ENCODE measurements at regions not wholly inside any gene's neighbourhood (a gene's known extent, or its start where the extent isn't known, plus 50 kb on each side); places are given as distances from the start of the nearest gene placed in this dataset.
A peak's percentile ranks its signal among the peaks of the same experiment; 100 is the strongest.

DNA sequence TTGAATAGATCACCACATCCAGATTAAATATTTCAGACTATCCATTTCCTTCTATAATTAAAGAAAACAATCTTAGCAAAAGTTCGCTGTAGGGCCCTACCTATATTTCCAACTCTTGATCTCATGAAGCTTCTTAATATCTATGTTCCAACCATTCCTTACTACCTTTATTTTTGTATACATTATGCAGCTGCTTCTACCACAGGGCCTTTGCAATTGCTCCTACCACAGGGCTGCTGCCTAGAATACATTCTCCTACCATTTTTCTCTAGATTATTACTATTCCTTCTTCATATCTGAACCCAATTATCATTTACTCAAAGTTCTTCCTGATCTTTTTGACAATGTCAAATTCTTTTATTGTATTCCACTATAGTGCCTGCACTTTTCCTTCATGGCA lies 516.6 kb downstream of the RFPL4B start:
- Histone ChIP-seq H3K27ac (no peak overlapping the region), H3K9me3 (no peaks in the 10 kb centered on the region), H3K36me3 (no peaks in the 10 kb centered on the region), H3K4me1 (no peaks in the 10 kb centered on the region), H3K4me3 (no peak overlapping the region), H3K27me3 (no peaks in the 10 kb centered on the region)
- intact Hi-C loops (cut with DNase I; ENCODE audit: low total_unique reads), result no loop called here
- TF ChIP-seq, protein P1, sequence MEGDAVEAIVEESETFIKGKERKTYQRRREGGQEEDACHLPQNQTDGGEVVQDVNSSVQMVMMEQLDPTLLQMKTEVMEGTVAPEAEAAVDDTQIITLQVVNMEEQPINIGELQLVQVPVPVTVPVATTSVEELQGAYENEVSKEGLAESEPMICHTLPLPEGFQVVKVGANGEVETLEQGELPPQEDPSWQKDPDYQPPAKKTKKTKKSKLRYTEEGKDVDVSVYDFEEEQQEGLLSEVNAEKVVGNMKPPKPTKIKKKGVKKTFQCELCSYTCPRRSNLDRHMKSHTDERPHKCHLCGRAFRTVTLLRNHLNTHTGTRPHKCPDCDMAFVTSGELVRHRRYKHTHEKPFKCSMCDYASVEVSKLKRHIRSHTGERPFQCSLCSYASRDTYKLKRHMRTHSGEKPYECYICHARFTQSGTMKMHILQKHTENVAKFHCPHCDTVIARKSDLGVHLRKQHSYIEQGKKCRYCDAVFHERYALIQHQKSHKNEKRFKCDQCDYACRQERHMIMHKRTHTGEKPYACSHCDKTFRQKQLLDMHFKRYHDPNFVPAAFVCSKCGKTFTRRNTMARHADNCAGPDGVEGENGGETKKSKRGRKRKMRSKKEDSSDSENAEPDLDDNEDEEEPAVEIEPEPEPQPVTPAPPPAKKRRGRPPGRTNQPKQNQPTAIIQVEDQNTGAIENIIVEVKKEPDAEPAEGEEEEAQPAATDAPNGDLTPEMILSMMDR (IDR thresholded peaks at IDR 0.05), result no peak
- no peak for DNase-seq

DNA sequence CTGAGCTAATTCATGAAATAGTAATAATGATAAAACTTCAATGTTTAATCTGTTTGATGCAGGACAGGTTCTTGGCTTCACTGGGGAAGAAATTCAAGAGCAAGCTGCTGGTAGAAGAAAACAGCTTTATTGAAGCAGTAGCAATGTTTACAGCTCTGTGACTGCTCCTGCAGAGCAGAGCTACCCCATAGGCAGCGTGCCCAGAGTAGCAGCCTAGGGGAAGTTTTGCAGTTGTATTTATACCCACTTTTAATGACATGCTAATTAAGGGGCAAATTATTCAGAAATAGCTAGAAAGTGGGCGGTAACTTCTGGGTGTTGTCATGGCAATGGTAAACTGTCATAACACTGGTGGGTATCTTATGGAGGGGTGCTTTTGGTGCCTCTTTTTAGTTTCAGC lies 518.0 kb downstream of the RFPL4B start:
- Histone ChIP-seq H3K4me1 (no peaks in the 10 kb centered on the region), H3K27ac (no peak overlapping the region), H3K4me3 (no peak overlapping the region), H3K9me3 (no peaks in the 10 kb centered on the region), H3K36me3 (no peaks in the 10 kb centered on the region), H3K27me3 (no peaks in the 10 kb centered on the region)
- no peak for DNase-seq
- TF ChIP-seq, protein P1 (IDR thresholded peaks at IDR 0.05), result no peak
- intact Hi-C loops (cut with DNase I; ENCODE audit: low total_unique reads), result no loop called here

DNA sequence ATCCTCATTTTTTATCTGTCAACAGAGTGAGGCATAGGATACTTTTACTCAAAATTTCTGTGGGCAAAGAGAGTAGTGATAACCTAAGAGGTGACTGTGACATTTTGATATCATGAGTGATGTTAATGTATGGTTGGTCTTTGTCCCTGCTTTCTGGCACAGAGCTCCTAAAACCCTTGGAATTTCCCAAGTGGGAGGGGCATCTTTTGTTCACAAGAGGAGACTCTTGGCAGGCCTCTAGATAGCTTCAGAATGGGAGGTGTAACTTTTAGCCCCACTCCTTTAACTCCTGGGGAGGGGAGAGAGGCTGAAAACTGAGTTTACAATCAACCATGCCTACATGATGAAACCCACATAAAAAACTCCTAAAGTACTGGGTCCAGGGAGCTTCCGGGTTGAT lies 527.8 kb downstream of the RFPL4B start:
- Histone ChIP-seq H3K4me3 (no peak overlapping the region), H3K36me3 (no peaks in the 10 kb centered on the region), H3K4me1 (peaks cover 0 to 15% (median 9%) of the 10 kb centered on the region in 4 donors), H3K9me3 (no peaks in the 10 kb centered on the region), H3K27me3 (no peaks in the 10 kb centered on the region), H3K27ac (no peak overlapping the region)
- TF ChIP-seq, protein P1 (IDR thresholded peaks at IDR 0.05), result no peak
- no peak for DNase-seq
- intact Hi-C loops (cut with DNase I; ENCODE audit: low total_unique reads), result no loop called here

DNA sequence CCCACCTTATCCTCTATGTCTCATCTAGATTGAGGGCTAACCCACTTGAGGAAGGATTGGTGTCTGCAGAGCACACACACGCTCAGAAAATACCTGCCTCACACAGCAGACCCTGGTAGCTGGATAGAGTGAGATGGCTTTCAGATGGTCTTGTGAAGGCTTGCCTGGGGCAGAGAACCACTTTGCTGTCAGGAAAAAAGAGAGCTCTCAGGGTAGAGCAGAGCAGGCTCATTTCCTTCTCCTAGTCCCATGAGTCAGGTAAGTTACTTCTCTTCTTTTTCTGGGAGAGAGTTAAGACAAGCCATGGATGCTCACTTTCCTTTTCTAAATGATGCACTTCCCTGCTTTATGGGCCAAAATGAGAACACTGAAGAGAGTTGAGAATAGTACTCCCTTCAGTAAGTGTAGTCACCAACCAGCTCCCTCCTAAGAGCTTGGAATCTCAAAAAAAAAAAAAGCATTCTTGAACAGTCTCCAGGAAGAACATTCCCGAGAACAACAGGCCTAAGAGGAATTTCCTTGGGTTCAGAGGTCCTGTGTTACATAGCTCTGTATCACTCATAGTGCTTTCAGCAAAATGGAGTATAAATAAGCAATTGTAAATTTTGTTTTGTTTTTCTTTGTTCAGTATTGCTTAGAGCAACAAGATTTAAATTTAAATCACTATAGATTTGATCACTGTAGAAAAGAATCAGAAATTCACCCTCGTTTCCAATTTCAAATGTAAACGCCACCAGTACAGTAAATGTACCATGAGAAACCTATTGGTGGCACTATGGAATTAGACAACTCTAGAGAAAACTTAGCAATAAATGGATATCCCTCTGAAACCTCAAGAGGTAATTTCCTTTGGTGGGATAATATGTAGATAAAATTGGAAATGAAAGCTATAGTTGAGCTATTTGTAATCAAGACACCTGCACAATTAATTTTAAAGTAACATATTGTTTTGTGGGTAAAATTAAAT lies 530.3 kb downstream of the RFPL4B start:
- TF ChIP-seq, protein P1 (IDR thresholded peaks at IDR 0.05), result no peak
- H3K27me3 ChIP-seq, result no peaks in the 10 kb centered on the region
- no peaks in the 10 kb centered on the region for H3K36me3 ChIP-seq
- H3K4me1 ChIP-seq, result peaks cover 0 to 20% (median 10%) of the 10 kb centered on the region in 4 donors
- intact Hi-C loops (cut with DNase I; ENCODE audit: low total_unique reads), result no loop called here
- peak overlapping the region; percentile 17 to 34 for H3K27ac ChIP-seq
- H3K4me3 ChIP-seq, result no peak overlapping the region
- no peak for DNase-seq
- H3K9me3 ChIP-seq, result no peaks in the 10 kb centered on the region

DNA sequence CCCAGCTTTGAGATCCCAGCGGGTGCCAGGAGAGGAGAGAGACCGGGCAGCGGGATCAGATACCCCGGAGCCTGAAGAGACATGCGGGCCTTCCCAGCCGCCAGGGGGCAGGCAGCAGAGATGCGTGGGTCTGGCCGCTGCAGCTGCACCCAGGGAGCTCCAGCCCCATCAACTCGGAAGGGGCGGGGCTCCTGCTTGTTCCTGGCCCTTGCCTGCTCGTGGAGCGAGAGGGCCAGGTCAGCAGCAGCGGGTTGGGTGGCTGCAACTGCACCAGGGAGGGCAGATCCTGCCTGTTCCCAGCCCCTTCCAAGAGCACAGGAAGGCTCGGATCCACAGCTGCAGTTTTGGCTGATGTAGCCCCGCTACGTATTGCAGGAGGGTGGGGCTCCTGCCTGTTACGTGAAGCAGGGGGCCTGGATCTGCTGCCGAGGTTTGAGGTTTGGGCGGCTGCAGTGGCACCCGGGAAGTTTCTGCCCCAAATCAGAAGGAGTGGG lies 532.8 kb downstream of the RFPL4B start:
- TF ChIP-seq, protein P1 (IDR thresholded peaks at IDR 0.05), result no peak
- H3K4me3 ChIP-seq, result no peak overlapping the region
- H3K9me3 ChIP-seq, result no peaks in the 10 kb centered on the region
- H3K36me3 ChIP-seq, result no peaks in the 10 kb centered on the region
- H3K27me3 ChIP-seq, result no peaks in the 10 kb centered on the region
- intact Hi-C loops (cut with DNase I; ENCODE audit: low total_unique reads), result no loop called here
- DNase-seq, result peak in 1 of 2 donors; percentile 63
- no peak overlapping the region for H3K27ac ChIP-seq
- peaks cover 0 to 27% (median 10%) of the 10 kb centered on the region in 4 donors for H3K4me1 ChIP-seq

Data from tibial artery (tissue), 4 donors.